T-helper 17 cell (primary cell): ENCODE measurements at regions not wholly inside any gene's neighbourhood (a gene's known extent, or its start where the extent isn't known, plus 50 kb on each side); places are given as distances from the start of the nearest gene placed in this dataset.

Experiments
- ATAC-seq: fragments of 150-1000 bp; cut with Tn5 transposase; 2 replicates; pipeline ENCODE4 v1.10.0; 2021; ENCODE audit warnings: mild to moderate bottlenecking, moderate library complexity
- DNase-seq, 3 donors: peaks; one replicate each; pipeline versions ENCODE4 v3.0.0 to v3.0.0-alpha.2; 2020 to 2021
- H3K9me3 ChIP-seq: one replicate; pipeline ENCODE4 v1.7.0; 2013; ENCODE audit warnings: low read length, mild to moderate bottlenecking; ENCODE audit not compliant: control insufficient read depth, poor library complexity, severe bottlenecking
- H3K27ac Mint-ChIP-seq: one replicate; pipeline ENCODE4 v1.8.0; 2022; ENCODE audit warnings: mild to moderate bottlenecking, moderate library complexity, mixed read lengths
- H3K27me3 Mint-ChIP-seq: one replicate; pipeline ENCODE4 v1.8.0; 2022; ENCODE audit warnings: mixed read lengths
- H3K36me3 Mint-ChIP-seq: one replicate; pipeline ENCODE4 v1.8.0; 2022; ENCODE audit warnings: low read depth, mixed read lengths
- H3K4me1 Mint-ChIP-seq: one replicate; pipeline ENCODE4 v1.8.0; 2022; ENCODE audit warnings: mild to moderate bottlenecking, mixed read lengths
- H3K4me3 Mint-ChIP-seq: one replicate; pipeline ENCODE4 v1.8.0; 2022; ENCODE audit warnings: mild to moderate bottlenecking, moderate library complexity, mixed read lengths

DNA sequence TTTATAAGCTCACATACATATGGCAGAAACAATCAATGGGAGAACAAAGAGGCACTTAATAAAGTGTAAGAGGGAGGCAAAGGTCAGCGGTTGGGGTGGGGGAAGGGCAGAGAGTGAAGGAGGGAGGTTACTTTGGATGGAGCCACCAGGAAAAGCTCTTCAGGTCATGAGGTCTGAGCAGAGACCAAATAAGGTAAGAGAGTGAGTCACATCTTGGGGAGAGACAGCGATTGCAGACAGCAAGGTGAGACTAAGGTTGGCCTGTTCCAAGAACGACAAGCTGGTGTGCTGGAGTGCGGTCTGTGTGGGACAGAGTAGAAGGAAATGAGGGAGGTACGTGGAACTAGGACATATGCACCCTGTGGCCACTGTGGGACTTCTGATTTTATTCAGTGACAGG lies 74.3 kb upstream of the TOMM7 start:
- no peaks in the 10 kb centered on the region for H3K9me3 ChIP-seq
- ATAC-seq, result no peak
- no peak overlapping the region for H3K4me3 Mint-ChIP-seq
- peaks cover 13% of the 10 kb centered on the region for H3K27me3 Mint-ChIP-seq
- no peaks in the 10 kb centered on the region for H3K36me3 Mint-ChIP-seq
- no peak for DNase-seq
- peaks cover 9% of the 10 kb centered on the region for H3K4me1 Mint-ChIP-seq
- peak overlapping the region; percentile 1 for H3K27ac Mint-ChIP-seq

DNA sequence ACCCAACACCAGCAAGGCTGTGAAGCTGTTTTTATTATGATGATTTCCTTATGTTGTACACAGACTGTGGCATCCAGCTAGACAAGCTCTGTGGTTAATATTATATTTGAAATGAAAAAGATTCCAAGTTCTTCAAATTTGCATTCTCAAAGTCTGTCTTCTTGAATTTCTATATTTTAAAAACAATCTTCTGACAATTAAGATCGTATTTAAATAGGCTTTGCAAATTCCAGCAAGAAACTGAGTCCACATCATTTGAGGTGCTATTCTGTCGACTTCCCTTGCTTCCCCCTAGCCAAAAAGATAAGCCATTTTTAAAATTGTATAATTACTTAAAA lies 73.1 kb upstream of the TOMM7 start:
- H3K27me3 Mint-ChIP-seq, result peaks cover 13% of the 10 kb centered on the region
- H3K36me3 Mint-ChIP-seq, result no peaks in the 10 kb centered on the region
- ATAC-seq, result no peak
- no peak overlapping the region for H3K4me3 Mint-ChIP-seq
- no peak for DNase-seq
- H3K27ac Mint-ChIP-seq, result no peak overlapping the region
- H3K4me1 Mint-ChIP-seq, result peaks cover 9% of the 10 kb centered on the region
- H3K9me3 ChIP-seq, result no peaks in the 10 kb centered on the region

DNA sequence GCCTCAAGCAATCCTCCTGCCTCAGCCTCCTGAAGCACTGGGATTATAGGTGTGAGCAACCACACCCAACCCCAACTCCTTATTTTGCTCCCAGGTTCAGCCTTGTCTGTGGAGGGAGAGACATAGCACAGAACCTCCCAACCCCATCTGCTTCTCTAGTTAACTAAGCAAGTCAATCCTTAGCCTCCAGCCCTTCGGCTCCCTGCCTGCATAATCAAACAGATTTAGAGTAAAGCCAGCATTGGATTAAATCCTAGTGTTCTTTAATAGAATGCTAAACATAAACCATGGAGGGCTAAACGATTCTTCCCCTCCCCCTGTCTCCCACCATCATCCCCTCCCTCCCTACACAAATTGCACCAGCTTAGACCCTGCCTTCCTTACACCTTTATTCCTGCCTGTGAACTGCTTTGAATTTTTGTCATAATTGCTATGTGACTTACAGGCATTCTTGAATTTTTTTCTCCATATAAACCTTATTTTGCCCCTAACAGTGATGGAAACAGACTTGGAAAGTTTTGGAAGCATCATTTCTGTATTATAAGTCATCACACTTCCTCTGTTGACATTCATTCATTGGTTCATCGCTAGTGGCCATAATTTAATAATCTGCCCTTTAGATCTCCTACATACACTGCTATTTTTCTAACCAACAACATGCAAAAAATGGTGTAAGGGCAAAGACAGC lies 72.6 kb upstream of the TOMM7 start:
- H3K4me3 Mint-ChIP-seq, result no peak overlapping the region
- no peak overlapping the region for H3K27ac Mint-ChIP-seq

DNA sequence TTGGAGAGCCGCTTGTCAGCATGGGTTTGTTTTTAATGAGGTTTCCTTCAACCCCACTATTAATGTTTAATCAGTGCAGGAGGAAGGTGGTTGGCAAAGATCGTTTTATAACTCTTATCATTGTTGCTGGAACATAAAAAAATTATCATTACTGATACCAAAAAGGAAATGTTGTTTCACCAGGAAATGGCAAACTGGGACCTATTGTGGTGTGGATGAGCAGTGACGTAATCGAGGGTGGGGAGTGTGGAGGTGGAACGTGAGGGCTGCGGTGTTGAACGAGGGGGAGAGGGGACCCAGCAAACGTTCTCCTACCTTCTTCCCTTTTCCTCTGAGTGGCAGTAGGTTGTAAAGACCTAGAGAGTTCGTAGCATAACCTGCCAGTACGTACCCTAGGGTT lies 71.9 kb upstream of the TOMM7 start:
- H3K4me1 Mint-ChIP-seq, result peaks cover 9% of the 10 kb centered on the region
- DNase-seq (no peak), ATAC-seq (no peak)
- H3K27me3 Mint-ChIP-seq, result peaks cover 13% of the 10 kb centered on the region
- no peak overlapping the region for H3K4me3 Mint-ChIP-seq
- no peak overlapping the region for H3K27ac Mint-ChIP-seq
- H3K36me3 Mint-ChIP-seq, result no peaks in the 10 kb centered on the region
- H3K9me3 ChIP-seq, result no peaks in the 10 kb centered on the region

More for the DNA sequence above, 72.6 kb upstream of the TOMM7 start:
- DNase-seq, result no peak
- no peaks in the 10 kb centered on the region for H3K36me3 Mint-ChIP-seq
- peaks cover 13% of the 10 kb centered on the region for H3K27me3 Mint-ChIP-seq
- no peaks in the 10 kb centered on the region for H3K9me3 ChIP-seq
- peaks cover 9% of the 10 kb centered on the region for H3K4me1 Mint-ChIP-seq
- no peak for ATAC-seq

GRCh38 chr7:22890773-22891172 lies 68.1 kb upstream of the TOMM7 start:
- Mint-ChIP-seq H3K36me3 (no peaks in the 10 kb centered on the region), H3K4me3 (no peak overlapping the region), H3K27me3 (peaks cover 4% of the 10 kb centered on the region), H3K4me1 (peaks cover 2% of the 10 kb centered on the region), H3K27ac (no peak overlapping the region)
- ATAC-seq (no peak), DNase-seq (no peak)
- H3K9me3 ChIP-seq, result no peaks in the 10 kb centered on the region

GRCh38 chr7:22885797-22886261 lies 63.2 kb upstream of the TOMM7 start:
- H3K9me3 ChIP-seq, result no peaks in the 10 kb centered on the region
- DNase-seq (no peak), ATAC-seq (peak; percentile 76)
- H3K4me1 Mint-ChIP-seq, result peaks cover 2% of the 10 kb centered on the region
- no peak overlapping the region for H3K27ac Mint-ChIP-seq
- peaks cover 5% of the 10 kb centered on the region for H3K36me3 Mint-ChIP-seq
- no peaks in the 10 kb centered on the region for H3K27me3 Mint-ChIP-seq
- H3K4me3 Mint-ChIP-seq, result peak overlapping the region; percentile 3

DNA sequence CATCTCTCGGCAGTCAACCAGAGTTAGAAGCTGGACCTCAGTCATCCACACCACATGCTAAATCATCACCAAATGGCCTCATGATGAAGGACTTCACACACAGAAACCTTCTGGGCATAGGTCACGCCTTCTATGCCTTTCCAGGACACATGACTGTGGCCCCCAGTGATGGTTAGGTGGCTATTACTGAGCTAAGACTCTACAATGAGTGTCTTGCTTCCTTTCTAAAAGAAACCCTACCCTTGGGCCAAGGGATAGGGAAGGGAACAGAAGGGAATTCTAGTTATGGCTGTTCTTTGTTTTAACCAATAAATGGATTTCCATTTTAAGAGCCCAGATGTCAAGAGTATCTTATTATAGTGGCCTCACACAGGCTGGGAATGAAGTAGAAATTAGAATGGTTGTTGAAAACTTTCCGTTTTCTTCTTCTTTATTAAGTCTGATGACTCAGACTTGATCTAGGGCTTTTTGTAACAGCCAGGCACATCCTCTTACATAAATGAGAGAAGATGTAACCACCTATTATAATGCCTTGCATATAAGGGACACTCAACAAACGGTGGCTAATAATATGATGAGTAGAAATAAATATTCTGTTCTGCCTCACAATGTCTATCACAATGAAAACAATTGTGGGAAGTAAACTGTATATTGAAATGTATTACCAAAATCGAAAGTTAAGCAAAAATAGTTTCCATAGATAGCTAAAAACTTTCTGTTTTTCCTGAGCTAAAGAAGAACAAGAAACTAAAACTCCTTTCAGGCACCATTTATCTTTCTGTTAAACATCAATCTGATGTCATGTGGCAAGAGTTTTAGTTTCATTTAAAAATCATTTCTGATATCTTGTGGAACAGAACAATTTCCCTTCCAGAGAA lies 62.5 kb upstream of the TOMM7 start:
- Mint-ChIP-seq H3K27ac (no peak overlapping the region), H3K4me3 (peak overlapping the region; percentile 3), H3K36me3 (peaks cover 7% of the 10 kb centered on the region), H3K4me1 (peaks cover 4% of the 10 kb centered on the region), H3K27me3 (no peaks in the 10 kb centered on the region)
- ATAC-seq, result no peak
- no peaks in the 10 kb centered on the region for H3K9me3 ChIP-seq
- no peak for DNase-seq

DNA sequence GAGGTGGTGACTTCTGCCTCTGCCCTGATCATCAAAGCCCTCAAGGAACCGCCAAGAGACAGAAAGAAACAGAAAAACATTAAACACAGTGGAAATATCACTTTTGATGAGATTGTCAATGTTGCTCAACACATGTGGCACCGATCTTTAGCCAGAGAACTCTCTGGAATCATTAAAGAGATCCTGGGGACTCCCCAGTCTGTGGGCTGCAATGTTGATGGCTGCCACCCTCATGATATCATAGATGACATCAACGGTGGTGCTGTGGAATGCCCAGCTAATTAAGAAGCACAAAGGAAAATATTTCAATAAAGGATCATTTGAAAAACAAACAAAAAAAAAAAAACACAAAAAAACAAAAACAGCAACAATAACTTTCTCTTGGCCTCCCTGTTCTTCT lies 59.5 kb upstream of the TOMM7 start:
- Mint-ChIP-seq H3K27me3 (no peaks in the 10 kb centered on the region), H3K4me3 (no peak overlapping the region), H3K4me1 (peaks cover 4% of the 10 kb centered on the region), H3K27ac (no peak overlapping the region), H3K36me3 (peaks cover 7% of the 10 kb centered on the region)
- no peak for ATAC-seq
- no peaks in the 10 kb centered on the region for H3K9me3 ChIP-seq
- DNase-seq, result no peak

- no peak for ATAC-seq
- peaks cover 7% of the 10 kb centered on the region for H3K36me3 Mint-ChIP-seq
- H3K4me3 Mint-ChIP-seq, result no peak overlapping the region
- no peak overlapping the region for H3K27ac Mint-ChIP-seq
- H3K27me3 Mint-ChIP-seq, result no peaks in the 10 kb centered on the region
- H3K4me1 Mint-ChIP-seq, result peaks cover 2% of the 10 kb centered on the region
- no peaks in the 10 kb centered on the region for H3K9me3 ChIP-seq
- no peak for DNase-seq
These were observed 57.2 kb upstream of the TOMM7 start for GRCh38 chr7:22879709-22880306.

DNA sequence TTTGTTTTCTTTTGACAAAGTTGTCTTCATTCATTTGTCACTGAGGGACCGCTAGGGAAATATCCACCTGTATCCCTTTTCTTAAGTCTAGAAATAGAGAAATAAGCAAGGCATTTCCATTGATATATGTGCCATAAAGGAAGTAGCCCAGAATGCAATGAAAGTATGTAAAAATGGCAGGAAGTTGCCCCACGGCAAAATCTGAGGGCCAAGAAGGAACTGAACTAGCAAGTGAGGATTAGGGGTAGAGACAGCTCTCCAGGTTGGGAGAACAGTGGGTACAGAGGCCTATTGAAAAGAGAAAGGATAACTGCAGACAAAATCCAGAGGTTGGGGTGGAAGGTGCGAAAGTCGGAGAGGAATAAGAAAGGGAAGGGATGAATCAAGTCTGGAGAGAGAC lies 56.6 kb upstream of the TOMM7 start:
- no peak overlapping the region for H3K27ac Mint-ChIP-seq
- no peaks in the 10 kb centered on the region for H3K9me3 ChIP-seq
- ATAC-seq, result no peak
- peaks cover 2% of the 10 kb centered on the region for H3K4me1 Mint-ChIP-seq
- peaks cover 7% of the 10 kb centered on the region for H3K36me3 Mint-ChIP-seq
- H3K27me3 Mint-ChIP-seq, result no peaks in the 10 kb centered on the region
- H3K4me3 Mint-ChIP-seq, result no peak overlapping the region
- DNase-seq, result no peak

- Mint-ChIP-seq H3K27ac (no peak overlapping the region), H3K36me3 (peaks cover 2% of the 10 kb centered on the region), H3K4me1 (peaks cover 2% of the 10 kb centered on the region), H3K4me3 (no peak overlapping the region), H3K27me3 (no peaks in the 10 kb centered on the region)
- DNase-seq (no peak), ATAC-seq (no peak)
- H3K9me3 ChIP-seq, result no peaks in the 10 kb centered on the region
These were observed 54.5 kb upstream of the TOMM7 start for GRCh38 chr7:22876986-22877729.

DNA sequence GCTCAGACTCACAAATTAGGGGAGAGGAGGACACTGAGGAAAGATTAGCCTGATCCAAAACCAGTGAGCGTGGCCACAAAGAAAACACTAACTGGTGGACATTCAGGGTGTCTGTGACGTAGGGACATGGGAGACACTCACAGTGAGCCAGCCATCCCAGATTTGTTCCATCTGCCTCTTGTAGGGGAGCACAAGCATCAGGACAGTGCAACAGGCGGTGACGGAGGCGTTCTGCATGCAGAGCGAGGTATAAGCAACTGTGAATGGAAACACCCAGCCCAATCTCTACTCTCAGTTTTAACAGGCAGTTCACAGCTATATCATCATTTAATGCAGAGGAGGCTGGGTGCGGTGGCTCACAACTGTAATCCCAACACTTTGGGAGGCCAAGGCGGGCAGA lies 52.8 kb upstream of the TOMM7 start:
- no peak overlapping the region for H3K4me3 Mint-ChIP-seq
- no peak overlapping the region for H3K27ac Mint-ChIP-seq
- ATAC-seq (no peak), DNase-seq (no peak)
- H3K27me3 Mint-ChIP-seq, result no peaks in the 10 kb centered on the region
- H3K36me3 Mint-ChIP-seq, result peaks cover under 1% of the 10 kb centered on the region
- H3K9me3 ChIP-seq, result no peaks in the 10 kb centered on the region
- peaks cover under 1% of the 10 kb centered on the region for H3K4me1 Mint-ChIP-seq

DNA sequence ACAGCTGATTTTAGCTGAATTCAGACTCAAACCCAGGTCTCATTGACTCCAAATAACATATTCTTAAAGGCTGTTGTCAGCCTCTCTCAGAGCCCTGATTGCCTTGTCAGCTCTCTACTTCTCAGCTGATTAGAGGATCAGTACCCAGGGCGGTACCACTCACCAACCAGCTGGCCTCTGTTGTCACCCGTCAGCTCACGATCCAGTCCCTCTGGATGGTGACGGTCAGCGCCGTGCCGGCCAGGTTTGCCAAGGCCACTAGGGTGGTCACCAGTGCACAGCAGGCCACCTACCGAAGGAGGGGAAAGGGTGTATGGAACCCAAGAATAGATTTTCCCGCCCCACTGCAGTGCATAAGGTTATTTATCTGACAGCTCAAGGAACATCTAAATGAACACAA lies 52.3 kb upstream of the TOMM7 start:
- no peaks in the 10 kb centered on the region for H3K27me3 Mint-ChIP-seq
- H3K4me1 Mint-ChIP-seq, result no peaks in the 10 kb centered on the region
- DNase-seq (no peak), ATAC-seq (no peak)
- H3K36me3 Mint-ChIP-seq, result no peaks in the 10 kb centered on the region
- H3K27ac Mint-ChIP-seq, result no peak overlapping the region
- H3K4me3 Mint-ChIP-seq, result no peak overlapping the region
- no peaks in the 10 kb centered on the region for H3K9me3 ChIP-seq
